ENCODE measurements at regions not wholly inside any gene's neighbourhood (a gene's known extent, or its start where the extent isn't known, plus 50 kb on each side); places are given as distances from the start of the nearest gene placed in this dataset.

GRCh38 chr15:97036301-97036700, 705.8 kb downstream of the NR2F2 start:
- DNase-seq = no peak

GRCh38 chr15:97037080-97037479, 706.6 kb downstream of the NR2F2 start:
- no peak for DNase-seq

GRCh38 chr15:97045666-97046421, 715.3 kb downstream of the NR2F2 start:
- DNase-seq = no peak

GRCh38 chr15:97052513-97052912, 722.0 kb downstream of the NR2F2 start:
- no peak for DNase-seq

GRCh38 chr15:97053635-97054034, 723.1 kb downstream of the NR2F2 start:
- DNase-seq = no peak

- DNase-seq = no peak
Measured at GRCh38 chr15:97057503-97057902, 727.0 kb downstream of the NR2F2 start.

GRCh38 chr15:97059281-97059680, 728.8 kb downstream of the NR2F2 start:
- no peak for DNase-seq

GRCh38 chr15:97061392-97061791, 730.9 kb downstream of the NR2F2 start:
- no peak for DNase-seq

GRCh38 chr15:97071668-97072067, 741.2 kb downstream of the NR2F2 start:
- DNase-seq = no peak

- DNase-seq = no peak
Measured at GRCh38 chr15:97072545-97072944, 742.0 kb downstream of the NR2F2 start.

- DNase-seq = no peak
Measured at GRCh38 chr15:97076011-97076410, 745.5 kb downstream of the NR2F2 start.

GRCh38 chr15:97077975-97078374, 747.5 kb downstream of the NR2F2 start:
- DNase-seq = no peak

- no peak for DNase-seq
Measured at GRCh38 chr15:97078591-97078990, 748.1 kb downstream of the NR2F2 start.

GRCh38 chr15:97081666-97082226, 751.2 kb downstream of the NR2F2 start:
- DNase-seq = no peak

GRCh38 chr15:97082830-97083229, 752.3 kb downstream of the NR2F2 start:
- no peak for DNase-seq

GRCh38 chr15:97084650-97085049, 754.1 kb downstream of the NR2F2 start:
- no peak for DNase-seq

- DNase-seq = no peak
Measured at GRCh38 chr15:97085731-97086130, 755.2 kb downstream of the NR2F2 start.

GRCh38 chr15:97087006-97087741, 756.7 kb downstream of the NR2F2 start:
- no peak for DNase-seq

GRCh38 chr15:97091093-97091492, 760.6 kb downstream of the NR2F2 start:
- no peak for DNase-seq

- DNase-seq = no peak
Measured at GRCh38 chr15:97092656-97093055, 762.2 kb downstream of the NR2F2 start.

GRCh38 chr15:97096303-97096835, 765.9 kb downstream of the NR2F2 start:
- DNase-seq = no peak

GRCh38 chr15:97099040-97099439, 768.5 kb downstream of the NR2F2 start:
- no peak for DNase-seq

GRCh38 chr15:97101572-97101971, 771.1 kb downstream of the NR2F2 start:
- DNase-seq = no peak

All from activated CD4-positive, alpha-beta T cell treated with anti-CD3 and anti-CD28 coated beads for 4 hours (primary cell).